Keratinocyte (primary cell): ENCODE measurements at regions not wholly inside any gene's neighbourhood (a gene's known extent, or its start where the extent isn't known, plus 50 kb on each side); places are given as distances from the start of the nearest gene placed in this dataset.

Experiments used
- DNase-seq: peaks from one replicate; pipeline ENCODE4 v3.0.0-alpha.2; 2011; ENCODE audit warnings: low read depth, missing footprints, low spot score
- FAIRE-seq: peaks from 2 replicates; lab custom pipeline; 2011; peaks lifted over from hg19 to GRCh38; lab: Jason Lieb, UNC
- H2AFZ ChIP-seq: 2 replicates; pipeline ENCODE4 v1.6.0; 2012; ENCODE audit warnings: low read length, control low read depth, inconsistent platforms; ENCODE audit not compliant: control insufficient read depth
- H3K27ac ChIP-seq: 2 replicates; pipeline ENCODE4 v1.5.1; 2011; ENCODE audit warnings: low read length; ENCODE audit not compliant: control insufficient read depth, insufficient read depth
- H3K27me3 ChIP-seq: 3 replicates; pipeline ENCODE4 v1.6.0; 2011; ENCODE audit warnings: low read length; ENCODE audit not compliant: control insufficient read depth, insufficient read depth; ENCODE audit errors: extremely low read depth
- H3K36me3 ChIP-seq, 2 experiments: 2 replicates in 1 of 2; 3 replicates in 1 of 2; pipeline ENCODE4 v1.5.1; 2011; ENCODE audit warnings: low read length in 2 of 2, mild to moderate bottlenecking in 1 of 2; ENCODE audit not compliant: control insufficient read depth in 2 of 2, insufficient read depth in 2 of 2; ENCODE audit errors: extremely low read depth in 1 of 2
- H3K4me1 ChIP-seq: 3 replicates; pipeline ENCODE4 v1.5.1; 2011; ENCODE audit warnings: low read length; ENCODE audit not compliant: control insufficient read depth, insufficient read depth; ENCODE audit errors: extremely low read depth
- H3K4me2 ChIP-seq: 3 replicates; pipeline ENCODE4 v1.6.0; 2011; ENCODE audit warnings: low read depth, low read length; ENCODE audit not compliant: control insufficient read depth, insufficient read depth; ENCODE audit errors: extremely low read depth
- H3K4me3 ChIP-seq, 3 experiments: fragments of 200-600 bp in 1 of 3; sonication (generic) in 1 of 3; 2 replicates in 2 of 3; 3 replicates in 1 of 3; pipeline ENCODE4 v1.5.1; 2011 to 2016; ENCODE audit warnings: low read length in 3 of 3, mild to moderate bottlenecking in 3 of 3, control low read depth in 2 of 3, inconsistent platforms in 1 of 3, low read depth in 1 of 3, mixed read lengths in 1 of 3, mixed run types in 1 of 3, moderate library complexity in 1 of 3; ENCODE audit not compliant: control insufficient read depth in 2 of 3, insufficient read depth in 2 of 3; ENCODE audit errors: extremely low read depth in 1 of 3
- H3K79me2 ChIP-seq: 2 replicates; pipeline ENCODE4 v1.6.0; 2012; ENCODE audit warnings: low read length; ENCODE audit not compliant: control insufficient read depth, insufficient read depth
- H3K9ac ChIP-seq: 3 replicates; pipeline ENCODE4 v1.6.0; 2011; ENCODE audit warnings: low read length; ENCODE audit not compliant: control insufficient read depth, insufficient read depth; ENCODE audit errors: extremely low read depth
- H3K9me1 ChIP-seq: 3 replicates; pipeline ENCODE4 v1.6.0; 2011; ENCODE audit warnings: low read length; ENCODE audit not compliant: control insufficient read depth, insufficient read depth; ENCODE audit errors: extremely low read depth
- H3K9me3 ChIP-seq: 2 replicates; pipeline ENCODE4 v1.5.1; 2012; ENCODE audit warnings: low read depth, low read length; ENCODE audit not compliant: control insufficient read depth
- H4K20me1 ChIP-seq: 3 replicates; pipeline ENCODE4 v1.6.0; 2011; ENCODE audit warnings: low read length; ENCODE audit not compliant: control insufficient read depth, insufficient read depth; ENCODE audit errors: extremely low read depth
- CTCF ChIP-seq, 3 experiments: IDR thresholded peaks in 1 of 3; conservative IDR thresholded peaks in 1 of 3; optimal IDR thresholded peaks in 1 of 3; 2 replicates in 2 of 3; 3 replicates in 1 of 3; pipeline versions ENCODE3 to v1.5.1; 2011; ENCODE audit warnings: low read length in 3 of 3, mild to moderate bottlenecking in 3 of 3, moderate library complexity in 2 of 3, control low read depth in 1 of 3, inconsistent platforms in 1 of 3; ENCODE audit not compliant: insufficient read depth in 2 of 3; ENCODE audit errors: extremely low read depth in 1 of 3
- EZH2 ChIP-seq: IDR thresholded peaks from one replicate; pipeline ENCODE4 v1.6.1; 2012; ENCODE audit warnings: inconsistent platforms, mild to moderate bottlenecking, low read length, moderate library complexity
- dilution Hi-C: fragments of 300-500 bp; cut with MboI; formaldehyde crosslinking; loops from one replicate; pipeline ENCODE4 v1.7.0; 2020; ENCODE audit warnings: low sequenced_read_pairs; ENCODE audit not compliant: extremely low pct_ligation_motif_present

GRCh38 chr3:177827511-177828207, 630.4 kb upstream of the TBL1XR1 start:
- Histone ChIP-seq H3K4me2 (peak overlapping the region; percentile 54), H3K4me1 (peaks cover 30% of the 10 kb centered on the region), H3K27ac (peak overlapping the region; percentile 42), H3K9me1 (no peaks in the 10 kb centered on the region), H3K27me3 (no peaks in the 10 kb centered on the region), H3K9me3 (no peaks in the 10 kb centered on the region), H2AFZ (no peak overlapping the region), H3K36me3 (no peaks in the 10 kb centered on the region), H3K9ac (no peak overlapping the region), H3K4me3 (no peak overlapping the region), H4K20me1 (no peaks in the 10 kb centered on the region), H3K79me2 (no peaks in the 10 kb centered on the region)
- peak; percentile 64 for FAIRE-seq
- dilution Hi-C loops = no loop called here
- no peak for DNase-seq
- TF ChIP-seq CTCF (optimal IDR thresholded peaks at IDR 0.05 in 1 of 3, IDR thresholded peaks at IDR 0.05 in 1 of 3, conservative IDR thresholded peaks at IDR 0.05 in 1 of 3; ENCODE audit: extremely low read depth in 1 of 3, insufficient read depth in 2 of 3, low read length in 3 of 3) = no peak
- TF ChIP-seq EZH2 = no peak

GRCh38 chr3:177828208-177828565, 630.9 kb upstream of the TBL1XR1 start:
- Histone ChIP-seq H4K20me1 (no peaks in the 10 kb centered on the region), H3K36me3 (no peaks in the 10 kb centered on the region), H2AFZ (no peak overlapping the region), H3K27ac (peak overlapping the region; percentile 42), H3K4me1 (peaks cover 30% of the 10 kb centered on the region), H3K9ac (no peak overlapping the region), H3K4me2 (no peak overlapping the region), H3K27me3 (no peaks in the 10 kb centered on the region), H3K79me2 (no peaks in the 10 kb centered on the region), H3K9me1 (no peaks in the 10 kb centered on the region), H3K9me3 (no peaks in the 10 kb centered on the region), H3K4me3 (no peak overlapping the region)
- no peak for FAIRE-seq
- TF ChIP-seq CTCF (optimal IDR thresholded peaks at IDR 0.05 in 1 of 3, IDR thresholded peaks at IDR 0.05 in 1 of 3, conservative IDR thresholded peaks at IDR 0.05 in 1 of 3; ENCODE audit: extremely low read depth in 1 of 3, insufficient read depth in 2 of 3, low read length in 3 of 3) = no peak
- TF ChIP-seq EZH2 = no peak
- DNase-seq = no peak
- dilution Hi-C loops = no loop called here
